ENCODE measurements at regions not wholly inside any gene's neighbourhood (a gene's known extent, or its start where the extent isn't known, plus 50 kb on each side); places are given as distances from the start of the nearest gene placed in this dataset.
"Not testable (repeated sequence)": the region's sequence is repeated elsewhere in the genome, so short reads cannot be mapped to it uniquely, and the experiment has no call there.

- not testable (repeated sequence) for TF ChIP-seq POLR2A (IDR thresholded peaks at IDR 0.05); CTCF (IDR thresholded peaks at IDR 0.05 in 4 of 5, conservative IDR thresholded peaks at IDR 0.05 in 1 of 5)
Measured at GRCh38 chr2:111505267-111505666, 378.7 kb downstream of the ANAPC1 start.
